ENCODE measurements at regions not wholly inside any gene's neighbourhood (a gene's known extent, or its start where the extent isn't known, plus 50 kb on each side); places are given as distances from the start of the nearest gene placed in this dataset.

DNA sequence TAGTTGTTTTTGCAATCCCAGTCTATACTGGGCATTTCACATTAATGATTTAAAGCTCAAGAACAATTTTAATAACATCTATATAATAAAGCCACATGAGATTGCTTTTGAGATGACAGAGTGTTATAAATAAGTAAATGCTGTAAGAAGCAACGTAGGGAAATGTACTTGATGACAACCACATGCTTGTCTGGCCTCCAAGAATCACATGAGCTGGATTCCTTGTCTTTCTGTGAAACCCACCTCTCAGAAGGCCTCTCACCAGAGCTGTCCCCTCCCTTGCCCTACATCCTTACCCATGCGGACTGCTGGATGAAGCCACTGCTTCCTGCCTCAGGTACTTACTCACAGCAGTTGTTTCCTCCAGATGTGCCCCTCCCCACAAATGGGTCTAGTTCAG lies 145.1 kb upstream of the CTTNBP2NL start:
- H3K4me3 ChIP-seq, result no peak overlapping the region
- no peak overlapping the region for H3K27ac ChIP-seq
- WGBS, result 79% methylated on average over 2 of the region's 2 CpGs
- H3K9me3 ChIP-seq, result no peaks in the 10 kb centered on the region
- DNase-seq (ENCODE audit: low spot score in 2 of 2), result no peak
- no peaks in the 10 kb centered on the region for H3K36me3 ChIP-seq
- TF ChIP-seq POLR2A (IDR thresholded peaks at IDR 0.05) (no peak), EP300 (IDR thresholded peaks at IDR 0.05) (no peak), POLR2AphosphoS5 (IDR thresholded peaks at IDR 0.05) (no peak)
- TF ChIP-seq, protein P1, sequence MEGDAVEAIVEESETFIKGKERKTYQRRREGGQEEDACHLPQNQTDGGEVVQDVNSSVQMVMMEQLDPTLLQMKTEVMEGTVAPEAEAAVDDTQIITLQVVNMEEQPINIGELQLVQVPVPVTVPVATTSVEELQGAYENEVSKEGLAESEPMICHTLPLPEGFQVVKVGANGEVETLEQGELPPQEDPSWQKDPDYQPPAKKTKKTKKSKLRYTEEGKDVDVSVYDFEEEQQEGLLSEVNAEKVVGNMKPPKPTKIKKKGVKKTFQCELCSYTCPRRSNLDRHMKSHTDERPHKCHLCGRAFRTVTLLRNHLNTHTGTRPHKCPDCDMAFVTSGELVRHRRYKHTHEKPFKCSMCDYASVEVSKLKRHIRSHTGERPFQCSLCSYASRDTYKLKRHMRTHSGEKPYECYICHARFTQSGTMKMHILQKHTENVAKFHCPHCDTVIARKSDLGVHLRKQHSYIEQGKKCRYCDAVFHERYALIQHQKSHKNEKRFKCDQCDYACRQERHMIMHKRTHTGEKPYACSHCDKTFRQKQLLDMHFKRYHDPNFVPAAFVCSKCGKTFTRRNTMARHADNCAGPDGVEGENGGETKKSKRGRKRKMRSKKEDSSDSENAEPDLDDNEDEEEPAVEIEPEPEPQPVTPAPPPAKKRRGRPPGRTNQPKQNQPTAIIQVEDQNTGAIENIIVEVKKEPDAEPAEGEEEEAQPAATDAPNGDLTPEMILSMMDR (IDR thresholded peaks at IDR 0.05), result no peak
- no peaks in the 10 kb centered on the region for H3K27me3 ChIP-seq
- no peaks in the 10 kb centered on the region for H3K4me1 ChIP-seq

DNA sequence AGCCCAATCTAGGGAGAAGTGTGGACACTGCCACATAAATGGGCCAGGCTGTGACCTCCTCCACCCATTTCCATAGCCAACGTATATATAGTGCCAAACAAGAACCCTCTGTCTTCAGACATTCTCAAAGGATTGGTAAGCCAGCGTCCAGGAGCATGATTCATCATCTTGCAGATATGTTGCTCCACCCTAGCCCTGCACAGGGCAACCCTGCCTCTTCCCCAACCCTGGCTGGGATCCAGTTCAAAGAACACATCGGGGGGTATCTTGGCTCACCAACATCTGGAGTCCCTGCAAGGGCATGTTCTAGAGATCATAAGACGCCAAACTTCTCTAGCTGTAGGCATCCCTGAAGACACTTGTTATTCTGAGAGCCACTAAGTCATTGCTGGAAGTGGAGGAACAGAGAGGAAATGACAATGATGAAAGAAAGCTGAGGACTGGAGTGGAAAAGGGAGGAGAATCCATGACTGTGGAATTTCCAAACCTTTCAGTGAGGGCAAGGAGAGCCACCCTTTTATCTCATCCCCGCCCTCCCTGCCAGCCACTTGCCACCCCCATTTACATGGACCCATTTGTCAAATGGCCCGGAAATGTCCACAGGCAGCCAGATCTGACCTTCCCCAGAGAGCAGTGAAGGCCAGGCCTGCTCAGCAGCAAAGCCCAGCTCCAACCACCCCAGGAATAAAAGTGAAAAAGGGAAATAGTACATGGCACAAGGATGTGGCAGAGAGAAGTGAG lies 144.1 kb upstream of the CTTNBP2NL start:
- Histone ChIP-seq H3K36me3 (no peaks in the 10 kb centered on the region), H3K4me1 (no peaks in the 10 kb centered on the region), H3K4me3 (no peak overlapping the region), H3K9me3 (no peaks in the 10 kb centered on the region), H3K27ac (no peak overlapping the region), H3K27me3 (no peaks in the 10 kb centered on the region)
- TF ChIP-seq, protein P1 (IDR thresholded peaks at IDR 0.05), result no peak
- TF ChIP-seq POLR2AphosphoS5 (IDR thresholded peaks at IDR 0.05), result no peak
- TF ChIP-seq EP300 (IDR thresholded peaks at IDR 0.05), result no peak
- no peak for TF ChIP-seq POLR2A (IDR thresholded peaks at IDR 0.05)
- 50% methylated on average over 6 of the region's 6 CpGs for WGBS
- no peak for DNase-seq (ENCODE audit: low spot score in 2 of 2)

DNA sequence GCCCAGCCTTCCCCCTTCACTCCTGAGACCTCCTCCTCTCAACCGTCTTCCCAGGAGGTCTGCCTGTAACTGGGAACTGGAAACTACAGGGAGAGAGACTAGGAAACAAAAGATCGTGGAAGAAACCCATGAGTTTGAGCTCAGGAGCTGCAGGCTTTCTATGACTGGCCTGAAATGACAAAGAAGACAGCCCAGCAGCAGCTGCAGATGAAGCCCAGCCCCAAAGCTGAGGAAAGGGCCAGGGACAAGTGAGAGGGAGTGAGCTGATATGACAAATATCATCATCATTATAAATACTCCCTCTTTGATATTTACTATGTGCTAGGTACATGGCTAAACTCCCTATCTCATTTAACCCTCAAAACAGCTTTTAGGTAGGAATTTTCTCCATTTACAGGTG lies 142.6 kb upstream of the CTTNBP2NL start:
- Histone ChIP-seq H3K4me3 (no peak overlapping the region), H3K4me1 (no peaks in the 10 kb centered on the region), H3K27me3 (no peaks in the 10 kb centered on the region), H3K9me3 (no peaks in the 10 kb centered on the region), H3K27ac (no peak overlapping the region), H3K36me3 (no peaks in the 10 kb centered on the region)
- no peak for TF ChIP-seq POLR2A (IDR thresholded peaks at IDR 0.05)
- TF ChIP-seq, protein P1 (IDR thresholded peaks at IDR 0.05), result no peak
- no peak for TF ChIP-seq EP300 (IDR thresholded peaks at IDR 0.05)
- TF ChIP-seq POLR2AphosphoS5 (IDR thresholded peaks at IDR 0.05), result no peak
- no peak for DNase-seq (ENCODE audit: low spot score in 2 of 2)
- 73% methylated on average over 2 of the region's 2 CpGs for WGBS

DNA sequence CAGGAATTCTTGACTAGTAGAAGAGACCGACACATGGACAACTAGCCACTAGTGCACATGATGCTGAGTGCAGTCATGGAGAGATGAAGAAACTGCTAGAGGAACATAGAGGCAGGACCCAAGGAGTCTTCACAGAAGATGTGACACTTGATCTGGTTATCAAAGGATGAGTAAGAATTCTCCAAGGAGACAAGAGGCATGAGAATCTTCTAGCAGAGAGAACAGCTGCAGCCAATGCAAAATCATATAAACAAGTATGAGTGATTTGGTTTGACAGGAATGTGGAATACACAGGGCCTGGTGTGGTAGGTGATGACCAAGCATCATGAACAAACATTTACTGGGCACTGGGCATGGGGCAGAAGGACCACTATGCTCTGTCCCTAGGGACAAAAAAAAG lies 140.9 kb upstream of the CTTNBP2NL start:
- Histone ChIP-seq H3K4me3 (no peak overlapping the region), H3K4me1 (no peaks in the 10 kb centered on the region), H3K27ac (no peak overlapping the region), H3K9me3 (no peaks in the 10 kb centered on the region), H3K27me3 (no peaks in the 10 kb centered on the region), H3K36me3 (no peaks in the 10 kb centered on the region)
- no peak for DNase-seq (ENCODE audit: low spot score in 2 of 2)
- WGBS, result 83% methylated on average over 1 of the region's 1 CpG
- TF ChIP-seq POLR2A (IDR thresholded peaks at IDR 0.05), result no peak
- TF ChIP-seq EP300 (IDR thresholded peaks at IDR 0.05), result no peak
- TF ChIP-seq POLR2AphosphoS5 (IDR thresholded peaks at IDR 0.05), result no peak
- TF ChIP-seq, protein P1 (IDR thresholded peaks at IDR 0.05), result no peak

DNA sequence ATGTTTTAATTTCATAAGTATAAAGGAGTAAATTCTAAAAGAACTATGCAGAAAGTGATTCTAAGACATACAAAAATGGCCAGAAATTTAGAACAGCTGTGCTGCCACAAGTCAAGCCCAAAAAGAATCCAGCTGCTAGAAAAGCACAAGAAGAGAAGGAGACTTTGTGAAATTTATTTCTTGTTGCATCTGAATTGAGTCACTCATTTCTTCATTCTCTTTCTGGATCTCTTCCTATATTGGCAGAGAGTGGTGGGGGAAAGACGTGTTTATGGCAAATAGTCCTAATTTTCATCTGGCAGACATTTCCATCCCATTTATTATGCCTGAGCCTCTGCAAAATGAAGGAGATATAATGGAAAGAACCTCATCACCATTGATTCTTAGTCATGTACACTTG lies 139.6 kb upstream of the CTTNBP2NL start:
- no peaks in the 10 kb centered on the region for H3K9me3 ChIP-seq
- H3K4me1 ChIP-seq, result no peaks in the 10 kb centered on the region
- no peak for TF ChIP-seq POLR2AphosphoS5 (IDR thresholded peaks at IDR 0.05)
- TF ChIP-seq POLR2A (IDR thresholded peaks at IDR 0.05), result no peak
- TF ChIP-seq EP300 (IDR thresholded peaks at IDR 0.05), result no peak
- TF ChIP-seq, protein P1 (IDR thresholded peaks at IDR 0.05), result no peak
- no peaks in the 10 kb centered on the region for H3K36me3 ChIP-seq
- no peak for DNase-seq (ENCODE audit: low spot score in 2 of 2)
- H3K27me3 ChIP-seq, result no peaks in the 10 kb centered on the region
- H3K27ac ChIP-seq, result no peak overlapping the region
- H3K4me3 ChIP-seq, result no peak overlapping the region
- WGBS, result 43% methylated on average over 1 of the region's 1 CpG

Measured in suprapubic skin (tissue), 4 donors.